Spinal cord (tissue), 9 donors: ENCODE measurements at regions not wholly inside any gene's neighbourhood (a gene's known extent, or its start where the extent isn't known, plus 50 kb on each side); places are given as distances from the start of the nearest gene placed in this dataset.

ENCODE experiments used
- DNase-seq, 6 donors: peaks; one replicate each; pipeline versions ENCODE4 v3.0.0 to v3.0.0-alpha.2; 2013 to 2015; ENCODE audit warnings: low spot score in 6 of 6, low read depth in 4 of 6
- H3K27ac ChIP-seq: one replicate; pipeline ENCODE4 v1.5.1; 2013; ENCODE audit warnings: low read depth, low read length, control low read depth
- H3K27me3 ChIP-seq: one replicate; pipeline ENCODE4 v1.6.1; 2013; ENCODE audit warnings: low read length; ENCODE audit not compliant: control insufficient read depth, insufficient read depth
- H3K36me3 ChIP-seq: one replicate; pipeline ENCODE4 v1.6.1; 2013; ENCODE audit warnings: low read length; ENCODE audit not compliant: control insufficient read depth, insufficient read depth
- H3K4me1 ChIP-seq: one replicate; pipeline ENCODE4 v1.6.1; 2013; ENCODE audit warnings: low read length; ENCODE audit not compliant: control insufficient read depth, insufficient read depth
- H3K4me3 ChIP-seq: one replicate; pipeline ENCODE4 v1.5.1; 2013; ENCODE audit warnings: low read depth, low read length, control low read depth
- H3K9me3 ChIP-seq: one replicate; pipeline ENCODE4 v1.6.1; 2013; ENCODE audit warnings: low read length; ENCODE audit not compliant: control insufficient read depth, insufficient read depth
- WGBS: methylation state at CpG from one replicate; pipeline ENCODE4 v1.1.5; 2013; ENCODE audit warnings: missing lambda C conversion rate; ENCODE audit not compliant: insufficient coverage; 5-methylcytosine and 5-hydroxymethylcytosine counted together
- donor health status: healthy.

DNA sequence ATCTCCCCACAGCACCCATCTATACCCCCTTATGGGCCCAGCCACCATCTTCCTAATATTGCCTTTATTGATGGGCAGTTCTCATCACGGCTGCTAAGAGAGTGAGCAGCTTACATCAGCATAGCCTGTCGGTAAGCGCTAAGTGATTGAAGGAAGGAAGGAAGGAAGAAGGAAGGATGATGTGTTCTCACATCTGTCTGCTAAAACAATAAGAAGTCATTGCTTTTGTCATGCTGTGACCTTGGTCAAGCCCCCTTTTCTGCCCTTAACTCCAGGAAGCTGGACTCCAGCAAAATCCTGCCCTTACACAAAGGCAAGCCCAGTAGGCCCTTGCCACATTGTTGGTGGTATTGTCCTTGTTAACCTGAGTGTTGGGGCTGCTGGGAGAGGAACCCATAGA is 165.0 kb downstream of the ETS2 start:
- Histone ChIP-seq H3K4me1 (no peaks in the 10 kb centered on the region), H3K27ac (no peak overlapping the region), H3K36me3 (no peaks in the 10 kb centered on the region), H3K9me3 (no peaks in the 10 kb centered on the region), H3K4me3 (no peak overlapping the region), H3K27me3 (no peaks in the 10 kb centered on the region)
- DNase-seq: no peak
- no CpG with 5 or more reads among the region's 3 CpGs for WGBS

DNA sequence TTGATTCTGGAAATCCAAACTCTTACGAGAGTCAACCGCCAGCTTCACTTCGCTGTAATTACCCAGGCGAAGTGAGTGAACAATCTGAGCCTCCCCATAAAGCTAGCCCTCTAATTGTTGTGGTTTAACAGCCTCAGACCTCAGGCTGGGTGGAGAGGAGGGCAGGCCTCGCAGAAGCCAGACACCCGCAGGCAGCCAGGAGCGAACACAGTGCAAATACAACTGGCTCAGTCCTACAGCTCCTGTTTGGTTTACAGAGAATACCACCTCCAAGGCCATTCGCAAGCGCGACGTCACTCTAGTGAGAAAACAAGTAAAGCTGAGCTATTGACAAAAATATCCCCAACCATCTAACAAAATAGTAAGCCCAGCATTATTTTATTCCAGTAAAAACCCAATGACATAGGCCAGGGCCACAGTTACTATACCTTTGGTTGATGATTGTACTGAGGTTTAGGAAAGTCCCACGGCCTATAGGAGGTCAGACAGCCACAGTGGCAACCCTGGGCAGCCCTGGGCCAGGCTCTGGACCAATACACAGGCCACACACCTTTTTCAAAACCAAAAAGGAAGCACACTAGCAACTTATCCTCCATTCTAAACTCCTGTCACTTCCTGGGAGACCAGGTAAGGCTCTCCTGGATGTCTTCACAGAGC is 163.3 kb downstream of the ETS2 start:
- no peaks in the 10 kb centered on the region for H3K9me3 ChIP-seq
- no peak overlapping the region for H3K27ac ChIP-seq
- DNase-seq: no peak
- 80% methylated on average over 7 of the region's 12 CpGs for WGBS
- no peaks in the 10 kb centered on the region for H3K4me1 ChIP-seq
- H3K36me3 ChIP-seq: no peaks in the 10 kb centered on the region
- no peaks in the 10 kb centered on the region for H3K27me3 ChIP-seq
- H3K4me3 ChIP-seq: no peak overlapping the region

DNA sequence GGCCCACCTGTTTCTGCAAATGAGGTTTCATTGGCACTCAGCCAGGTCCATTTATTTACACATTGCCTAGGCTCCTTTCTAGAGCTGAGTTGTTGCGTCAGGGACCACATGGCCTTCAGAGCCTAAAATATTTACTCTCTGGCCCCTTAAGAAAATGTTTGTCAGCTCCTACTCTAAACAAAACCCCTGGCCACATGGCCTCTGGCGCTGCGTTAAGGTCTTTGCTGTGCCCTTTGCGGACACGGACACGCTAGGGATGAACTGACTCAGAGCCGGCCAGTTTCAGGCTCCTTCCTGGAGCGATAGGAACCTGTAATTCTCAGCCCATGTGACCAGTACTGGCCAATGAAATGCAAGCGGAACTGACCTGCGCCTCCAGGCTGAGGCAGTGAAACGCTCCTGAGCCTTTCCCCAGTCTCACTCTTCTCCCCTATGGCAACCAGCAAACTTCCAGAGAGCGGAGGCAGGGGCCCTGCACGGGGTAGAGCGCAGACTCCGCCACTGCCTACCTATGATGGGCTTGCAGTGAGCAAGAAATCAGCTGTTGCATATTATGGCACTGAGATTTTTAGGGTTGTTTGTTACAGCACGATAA is 160.3 kb downstream of the ETS2 start:
- no peaks in the 10 kb centered on the region for H3K9me3 ChIP-seq
- H3K4me3 ChIP-seq: no peak overlapping the region
- no peaks in the 10 kb centered on the region for H3K4me1 ChIP-seq
- no peaks in the 10 kb centered on the region for H3K36me3 ChIP-seq
- no peak overlapping the region for H3K27ac ChIP-seq
- DNase-seq: peak in 2 of 6 donors; percentile 27 to 71
- WGBS: 46% methylated on average over 15 of the region's 16 CpGs
- no peaks in the 10 kb centered on the region for H3K27me3 ChIP-seq

DNA sequence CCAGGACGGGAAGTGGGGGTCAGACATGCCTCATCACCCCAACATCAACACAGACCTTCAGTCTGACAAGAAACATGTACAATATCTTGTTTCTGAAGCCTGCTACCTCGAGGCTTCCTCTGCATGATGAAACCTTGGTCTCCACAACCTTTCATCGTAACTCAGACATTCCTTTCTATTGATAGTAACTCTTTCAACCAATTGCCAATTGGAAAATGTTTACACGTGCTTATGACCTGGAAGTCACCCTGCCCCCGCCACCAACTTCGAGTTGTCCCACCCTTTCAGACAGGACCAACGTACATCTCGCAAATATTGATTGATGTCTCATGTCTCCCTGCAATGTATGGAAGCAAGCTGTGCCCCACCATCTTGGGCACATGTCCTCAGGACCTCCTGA is 159.5 kb downstream of the ETS2 start:
- Histone ChIP-seq H3K36me3 (no peaks in the 10 kb centered on the region), H3K9me3 (no peaks in the 10 kb centered on the region), H3K4me1 (no peaks in the 10 kb centered on the region), H3K4me3 (no peak overlapping the region), H3K27me3 (no peaks in the 10 kb centered on the region), H3K27ac (no peak overlapping the region)
- DNase-seq: no peak
- WGBS: 78% methylated on average over 8 of the region's 8 CpGs

DNA sequence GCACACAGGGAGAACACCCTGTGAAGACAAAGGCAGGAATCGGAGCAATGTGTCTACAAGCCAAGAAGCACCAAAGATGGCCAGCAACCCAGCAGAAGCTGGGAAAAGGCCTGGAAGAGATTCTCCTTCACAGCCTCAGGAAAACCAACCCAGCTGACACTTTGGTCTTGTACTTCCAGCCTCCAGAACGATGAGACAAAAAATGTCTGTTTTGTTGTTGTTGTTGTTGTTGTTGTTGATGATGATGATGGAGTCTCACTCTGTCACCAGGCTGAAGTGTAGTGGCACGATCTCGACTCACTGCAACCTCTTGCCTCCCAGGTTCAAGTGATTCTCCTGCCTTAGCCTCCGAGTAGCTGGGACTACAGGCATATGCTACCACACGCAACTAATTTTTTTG is 157.3 kb downstream of the ETS2 start:
- no peaks in the 10 kb centered on the region for H3K36me3 ChIP-seq
- no peak overlapping the region for H3K4me3 ChIP-seq
- no peaks in the 10 kb centered on the region for H3K27me3 ChIP-seq
- no peaks in the 10 kb centered on the region for H3K9me3 ChIP-seq
- no peaks in the 10 kb centered on the region for H3K4me1 ChIP-seq
- DNase-seq: no peak
- WGBS: 100% methylated on average over 2 of the region's 6 CpGs
- no peak overlapping the region for H3K27ac ChIP-seq

DNA sequence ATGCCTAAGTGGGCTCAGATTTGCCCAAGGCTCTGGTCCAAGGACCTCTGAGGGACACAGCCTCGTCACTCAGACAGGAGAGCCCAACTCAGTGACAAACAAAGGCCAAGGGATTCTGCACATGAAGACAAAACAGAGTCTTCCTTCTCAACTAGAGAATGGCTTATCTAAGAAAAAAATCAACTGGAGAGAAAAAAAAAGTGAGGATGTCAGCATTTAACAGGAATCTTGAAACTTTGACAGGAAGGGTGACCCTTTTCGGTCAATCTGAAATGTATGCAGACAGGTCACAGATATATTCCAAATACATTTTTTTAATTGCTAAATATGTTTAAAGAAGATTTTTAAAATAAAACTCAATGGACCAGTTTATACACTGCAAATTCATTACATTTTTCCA is 154.5 kb downstream of the ETS2 start:
- Histone ChIP-seq H3K36me3 (no peaks in the 10 kb centered on the region), H3K4me3 (no peak overlapping the region), H3K4me1 (no peaks in the 10 kb centered on the region), H3K27me3 (no peaks in the 10 kb centered on the region), H3K9me3 (no peaks in the 10 kb centered on the region), H3K27ac (no peak overlapping the region)
- WGBS: no CpG with 5 or more reads among the region's 2 CpGs
- DNase-seq: no peak

DNA sequence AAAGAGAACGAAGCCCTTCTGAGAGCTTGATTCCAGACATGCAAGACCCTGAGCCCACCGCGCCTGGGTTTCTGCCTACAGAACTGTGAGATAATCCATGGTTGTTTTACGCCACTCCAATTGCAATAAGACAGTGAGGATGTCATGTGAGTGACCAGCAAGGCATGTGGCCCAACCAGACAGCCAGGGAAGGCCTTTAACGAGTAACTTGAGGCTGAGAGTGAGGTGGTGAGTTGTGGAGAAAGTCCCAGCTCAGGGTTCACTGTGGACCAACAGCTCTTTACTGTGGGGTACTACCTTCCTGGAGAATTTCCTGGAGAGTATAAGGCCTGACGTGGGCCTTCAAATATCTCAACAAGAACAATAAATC is 153.9 kb downstream of the ETS2 start:
- Histone ChIP-seq H3K4me1 (no peaks in the 10 kb centered on the region), H3K27ac (no peak overlapping the region), H3K36me3 (no peaks in the 10 kb centered on the region), H3K27me3 (no peaks in the 10 kb centered on the region), H3K9me3 (no peaks in the 10 kb centered on the region), H3K4me3 (no peak overlapping the region)
- WGBS: 92% methylated on average over 5 of the region's 6 CpGs
- no peak for DNase-seq

DNA sequence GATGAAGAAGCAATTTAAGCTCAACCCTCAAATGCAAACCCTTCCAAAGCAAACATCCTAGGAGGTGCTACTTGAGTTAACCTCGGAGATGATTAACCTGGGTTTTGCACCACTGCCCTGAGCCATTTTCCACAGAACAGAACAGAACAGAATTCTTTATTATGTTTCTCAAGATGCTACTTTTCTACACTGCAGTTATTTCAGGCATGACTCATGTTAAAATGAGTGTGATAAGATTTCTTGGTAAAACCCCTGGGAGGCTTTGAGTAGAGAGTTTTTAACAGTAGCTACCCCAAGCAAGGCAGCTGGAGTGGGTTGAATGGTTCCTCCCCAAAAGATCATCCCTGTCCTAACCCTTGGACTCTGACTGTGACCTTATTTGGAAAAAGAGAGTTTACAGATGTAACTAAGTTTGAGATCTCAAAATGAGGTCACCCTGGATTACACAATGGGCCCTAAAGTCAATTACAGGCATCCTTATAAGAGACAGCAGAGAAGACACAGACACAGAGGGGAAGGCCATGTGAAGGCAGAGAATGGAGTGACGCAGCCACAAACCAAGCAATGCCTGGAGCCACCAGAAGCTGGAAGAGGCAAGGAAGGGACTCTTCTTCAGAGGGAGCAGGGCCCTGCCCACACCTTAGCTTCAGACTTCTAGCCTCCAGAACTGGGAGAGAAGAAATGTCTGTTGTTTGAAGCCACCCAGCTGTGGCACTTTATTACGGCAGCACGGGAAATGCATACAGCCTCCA is 153.4 kb downstream of the ETS2 start:
- WGBS: 81% methylated on average over 4 of the region's 4 CpGs
- no peaks in the 10 kb centered on the region for H3K36me3 ChIP-seq
- H3K27me3 ChIP-seq: no peaks in the 10 kb centered on the region
- no peak overlapping the region for H3K4me3 ChIP-seq
- DNase-seq: no peak
- H3K27ac ChIP-seq: no peak overlapping the region
- no peaks in the 10 kb centered on the region for H3K4me1 ChIP-seq
- H3K9me3 ChIP-seq: no peaks in the 10 kb centered on the region

DNA sequence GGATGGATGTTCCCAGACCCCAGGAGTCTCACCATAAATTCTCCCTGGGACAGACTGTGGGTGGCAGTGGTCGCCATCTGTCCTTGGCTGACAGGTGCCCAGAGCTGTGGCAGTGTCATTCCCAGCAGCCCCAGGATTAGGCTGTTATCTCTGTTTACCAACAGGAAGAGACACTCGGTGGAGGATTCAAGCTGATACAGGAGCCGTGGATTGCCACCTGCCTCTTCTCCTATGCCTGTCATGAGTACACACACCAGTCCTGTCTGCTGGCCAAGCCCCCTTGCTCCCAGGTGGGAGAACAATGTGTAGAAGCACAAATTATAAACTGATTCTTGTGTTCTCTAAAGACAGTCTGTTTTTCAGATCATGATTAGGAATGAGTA is 152.6 kb downstream of the ETS2 start:
- Histone ChIP-seq H3K9me3 (no peaks in the 10 kb centered on the region), H3K4me1 (no peaks in the 10 kb centered on the region), H3K27me3 (no peaks in the 10 kb centered on the region), H3K4me3 (no peak overlapping the region), H3K36me3 (no peaks in the 10 kb centered on the region), H3K27ac (no peak overlapping the region)
- DNase-seq: no peak
- 91% methylated on average over 3 of the region's 3 CpGs for WGBS
